GM12891 (cell line): ENCODE measurements at regions not wholly inside any gene's neighbourhood (a gene's known extent, or its start where the extent isn't known, plus 50 kb on each side); places are given as distances from the start of the nearest gene placed in this dataset.

Experiments used
- PAX5 ChIP-seq: IDR thresholded peaks from 2 replicates; pipeline ENCODE4 v1.6.1; 2011; ENCODE audit warnings: low read length, moderate library complexity, mild to moderate bottlenecking; ENCODE audit not compliant: insufficient read depth, severe bottlenecking
- POLR2A ChIP-seq: IDR thresholded peaks from 2 replicates; pipeline ENCODE4 v1.6.1; 2011; ENCODE audit warnings: low read depth, low read length, control low read depth
- POLR2AphosphoS5 ChIP-seq: IDR thresholded peaks from 2 replicates; pipeline ENCODE4 v1.6.1; 2011; ENCODE audit warnings: low read depth, low read length, control low read depth
- POU2F2 ChIP-seq: IDR thresholded peaks from 2 replicates; pipeline ENCODE4 v1.6.1; 2011; ENCODE audit warnings: low read depth, mild to moderate bottlenecking, control low read depth, low read length, moderate library complexity
- SPI1 ChIP-seq: IDR thresholded peaks from 2 replicates; pipeline ENCODE4 v1.6.1; 2011; ENCODE audit warnings: low read depth, low read length, control low read depth
- TAF1 ChIP-seq: IDR thresholded peaks from 2 replicates; pipeline ENCODE4 v1.6.1; 2011; ENCODE audit warnings: low read depth, low read length, control low read depth

DNA sequence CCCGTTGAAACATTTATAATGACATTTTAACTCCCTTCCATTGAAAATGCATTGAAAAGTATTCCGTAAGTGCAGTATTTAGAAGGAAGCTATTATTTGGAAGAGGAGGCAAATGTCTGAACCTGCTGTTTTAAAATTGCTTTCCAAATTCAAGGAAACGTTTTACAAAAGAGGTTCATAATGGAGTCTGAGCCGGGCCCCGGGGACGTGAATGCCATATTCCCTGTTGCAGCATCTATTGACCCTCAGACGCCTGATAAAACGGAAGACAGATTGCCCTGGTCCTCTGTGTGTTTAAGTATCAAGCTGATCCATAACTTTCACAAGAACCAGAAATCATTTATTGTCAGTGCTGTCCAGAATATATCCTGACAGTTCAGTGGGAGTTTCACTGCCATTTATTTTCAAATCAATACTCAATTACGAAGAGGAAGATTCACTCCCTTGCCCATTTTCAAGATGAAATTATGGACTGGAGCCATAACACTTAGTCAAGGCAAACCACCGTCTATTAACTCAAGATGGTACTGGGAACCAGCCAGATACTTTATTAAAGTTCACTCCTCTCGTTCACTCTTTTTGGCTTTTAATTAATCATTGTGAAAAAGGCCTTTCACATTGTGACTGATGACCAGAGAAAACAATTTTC, 435.7 kb upstream of the PFKP start:
- TF ChIP-seq POLR2AphosphoS5 (no peak), POLR2A (no peak), TAF1 (no peak), PAX5 (no peak), SPI1 (no peak), POU2F2 (no peak)
